ENCODE measurements at regions not wholly inside any gene's neighbourhood (a gene's known extent, or its start where the extent isn't known, plus 50 kb on each side); places are given as distances from the start of the nearest gene placed in this dataset.

GRCh38 chr3:94310341-94311135 lies 247.7 kb downstream of the NSUN3 start:
- Histone ChIP-seq H3K36me3 (ENCODE audit: insufficient read depth, low read length, poor library complexity, severe bottlenecking) (no peaks in the 10 kb centered on the region), H3K27me3 (replicated peaks; ENCODE audit: insufficient read depth, low read depth, low read length, poor library complexity) (peaks cover 5% of the 10 kb centered on the region)
- BruUV-seq (replicated peaks) = no TSS peak

GRCh38 chr3:94311651-94312050 lies 248.8 kb downstream of the NSUN3 start:
- peaks cover 5% of the 10 kb centered on the region for H3K27me3 ChIP-seq (replicated peaks; ENCODE audit: insufficient read depth, low read depth, low read length, poor library complexity)
- ChIA-PET POLR2A (ENCODE audit: low non-redundant PET) (no interaction called here), CTCF (no interaction called here)
- no peak for DNase-seq (ENCODE audit: low spot score)
- no peak overlapping the region for H3K4me3 ChIP-seq (ENCODE audit: low read depth, low read length, poor library complexity, severe bottlenecking)
- intact Hi-C loops (cut with micrococcal nuclease; ENCODE audit: unreplicated experiment) = no loop called here
- H3K27ac ChIP-seq (ENCODE audit: low read depth, low read length, poor library complexity, severe bottlenecking) = no peak overlapping the region
- no peaks in the 10 kb centered on the region for H3K4me1 ChIP-seq (ENCODE audit: insufficient read depth, low read length, poor library complexity, severe bottlenecking)
- BruUV-seq (replicated peaks) = no TSS peak
- no peaks in the 10 kb centered on the region for H3K9me3 ChIP-seq (ENCODE audit: low read depth, low read length, poor library complexity, severe bottlenecking)
- no peak for TF ChIP-seq CTCF (conservative IDR thresholded peaks at IDR 0.05; ENCODE audit: low read depth, low read length)
- no peak for TF ChIP-seq EZH2 (IDR thresholded peaks at IDR 0.05; ENCODE audit: borderline replicate concordance, low read depth, low read length, poor library complexity, severe bottlenecking)
- no peaks in the 10 kb centered on the region for H3K36me3 ChIP-seq (ENCODE audit: insufficient read depth, low read length, poor library complexity, severe bottlenecking)

More at GRCh38 chr3:94310341-94311135, 247.7 kb downstream of the NSUN3 start:
- ChIA-PET CTCF (no interaction called here), POLR2A (ENCODE audit: low non-redundant PET) (no interaction called here)
- intact Hi-C loops (cut with micrococcal nuclease; ENCODE audit: unreplicated experiment) = no loop called here
- Histone ChIP-seq H3K27ac (ENCODE audit: low read depth, low read length, poor library complexity, severe bottlenecking) (no peak overlapping the region), H3K4me3 (ENCODE audit: low read depth, low read length, poor library complexity, severe bottlenecking) (no peak overlapping the region), H3K4me1 (ENCODE audit: insufficient read depth, low read length, poor library complexity, severe bottlenecking) (no peaks in the 10 kb centered on the region), H3K9me3 (ENCODE audit: low read depth, low read length, poor library complexity, severe bottlenecking) (no peaks in the 10 kb centered on the region)
- TF ChIP-seq EZH2 (IDR thresholded peaks at IDR 0.05; ENCODE audit: borderline replicate concordance, low read depth, low read length, poor library complexity, severe bottlenecking) (no peak), CTCF (conservative IDR thresholded peaks at IDR 0.05; ENCODE audit: low read depth, low read length) (no peak)
- no peak for DNase-seq (ENCODE audit: low spot score)

- Histone ChIP-seq H3K4me3 (ENCODE audit: low read depth, low read length, poor library complexity, severe bottlenecking) (no peak overlapping the region), H3K4me1 (ENCODE audit: insufficient read depth, low read length, poor library complexity, severe bottlenecking) (no peaks in the 10 kb centered on the region), H3K27me3 (replicated peaks; ENCODE audit: insufficient read depth, low read depth, low read length, poor library complexity) (peaks cover 5% of the 10 kb centered on the region), H3K9me3 (ENCODE audit: low read depth, low read length, poor library complexity, severe bottlenecking) (no peaks in the 10 kb centered on the region), H3K27ac (ENCODE audit: low read depth, low read length, poor library complexity, severe bottlenecking) (no peak overlapping the region), H3K36me3 (ENCODE audit: insufficient read depth, low read length, poor library complexity, severe bottlenecking) (no peaks in the 10 kb centered on the region)
- no TSS peak for BruUV-seq (replicated peaks)
- no peak for DNase-seq (ENCODE audit: low spot score)
- ChIA-PET POLR2A (ENCODE audit: low non-redundant PET) (no interaction called here), CTCF (no interaction called here)
- TF ChIP-seq CTCF (conservative IDR thresholded peaks at IDR 0.05; ENCODE audit: low read depth, low read length) (no peak), EZH2 (IDR thresholded peaks at IDR 0.05; ENCODE audit: borderline replicate concordance, low read depth, low read length, poor library complexity, severe bottlenecking) (no peak)
- intact Hi-C loops (cut with micrococcal nuclease; ENCODE audit: unreplicated experiment) = no loop called here
Measured at GRCh38 chr3:94314218-94314883, 251.5 kb downstream of the NSUN3 start.

Measured in A673 (cell line).